HUES64 (cell line): ENCODE measurements at regions not wholly inside any gene's neighbourhood (a gene's known extent, or its start where the extent isn't known, plus 50 kb on each side); places are given as distances from the start of the nearest gene placed in this dataset.

Source experiments
- H3K27ac ChIP-seq: 2 replicates; pipeline ENCODE4 v1.7.0; 2013; ENCODE audit warnings: low read depth, low read length, inconsistent platforms
- H3K27me3 ChIP-seq: 2 replicates; pipeline ENCODE4 v1.6.1; 2013; ENCODE audit warnings: mild to moderate bottlenecking, low read length; ENCODE audit not compliant: insufficient read depth
- H3K36me3 ChIP-seq: 2 replicates; pipeline ENCODE4 v1.6.1; 2013; ENCODE audit warnings: mild to moderate bottlenecking, low read length; ENCODE audit not compliant: insufficient read depth
- H3K4me1 ChIP-seq: 2 replicates; pipeline ENCODE4 v1.6.1; 2013; ENCODE audit warnings: mild to moderate bottlenecking, low read length, moderate library complexity; ENCODE audit not compliant: insufficient read depth
- H3K4me3 ChIP-seq: 2 replicates; pipeline ENCODE4 v1.5.1; 2013; ENCODE audit warnings: mild to moderate bottlenecking, low read length, moderate library complexity
- H3K9ac ChIP-seq: 2 replicates; pipeline ENCODE4 v1.6.1; 2013; ENCODE audit warnings: mild to moderate bottlenecking, low read depth, low read length
- H3K9me3 ChIP-seq: 2 replicates; pipeline ENCODE4 v1.6.1; 2013; ENCODE audit warnings: low read depth, low read length; ENCODE audit not compliant: insufficient read depth
- WGBS: fragments of 150-250, 120-280 bp; methylation state at CpG from one replicate; pipeline ENCODE4 v1.1.7; 2013; ENCODE audit warnings: missing lambda C conversion rate; 5-methylcytosine and 5-hydroxymethylcytosine counted together

DNA sequence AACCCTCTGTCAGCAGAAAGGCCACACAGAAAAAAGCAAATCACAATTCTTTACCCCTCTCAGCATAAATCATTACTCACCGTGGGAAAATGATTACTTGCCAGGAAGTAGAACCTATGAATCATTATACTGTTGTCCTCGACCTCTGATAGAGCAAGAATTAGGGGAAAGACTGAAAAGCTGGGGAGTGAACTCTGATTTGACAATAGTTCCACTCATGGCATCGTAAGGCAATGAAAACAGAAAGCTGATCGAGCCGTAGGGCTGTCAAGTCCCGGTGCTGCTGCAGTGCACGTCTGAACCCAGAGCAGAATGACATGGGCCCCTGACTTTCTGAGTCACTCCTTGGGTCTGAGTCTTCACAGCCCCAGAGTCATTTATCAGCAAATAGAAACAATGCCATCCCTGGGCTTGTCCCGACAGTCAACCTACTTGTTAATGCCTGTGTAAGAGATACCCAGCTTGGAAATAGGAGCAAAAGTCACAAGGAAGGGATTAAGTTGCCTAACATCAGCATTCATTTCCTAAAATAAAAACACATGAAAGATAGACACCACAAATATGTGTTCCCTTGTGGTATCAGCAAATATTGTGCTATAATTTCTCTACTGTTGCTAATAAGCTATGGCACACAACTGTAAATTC lies 224.8 kb upstream of the MARCKS start:
- Histone ChIP-seq H3K4me1 (peaks cover 9% of the 10 kb centered on the region; the same call in 1 of the 2 replicates), H3K36me3 (no peaks in the 10 kb centered on the region), H3K27me3 (no peaks in the 10 kb centered on the region), H3K9me3 (no peaks in the 10 kb centered on the region), H3K27ac (no peak overlapping the region), H3K9ac (no peak overlapping the region), H3K4me3 (no peak overlapping the region)
- 78% methylated on average over 8 of the region's 8 CpGs for WGBS

DNA sequence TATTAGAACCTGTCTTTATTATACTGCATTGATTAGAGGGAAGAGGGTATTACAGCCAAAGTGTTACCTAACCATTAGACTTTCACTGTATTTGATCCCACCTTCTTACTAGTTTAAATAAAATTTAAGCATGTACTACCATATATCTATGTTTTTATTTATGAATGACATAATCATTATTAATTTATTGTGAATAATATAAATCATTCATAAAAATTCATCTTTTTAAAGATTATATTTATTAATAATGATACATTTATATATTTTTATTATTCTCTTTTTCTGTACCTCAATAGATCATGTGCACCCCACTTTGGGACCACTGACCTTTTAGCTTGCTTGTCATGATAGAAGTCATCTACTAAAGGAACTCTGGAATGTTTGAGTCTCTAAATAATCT lies 223.5 kb upstream of the MARCKS start:
- Histone ChIP-seq H3K27me3 (no peaks in the 10 kb centered on the region), H3K4me1 (peaks cover 9% of the 10 kb centered on the region; the same call in 1 of the 2 replicates), H3K9ac (no peak overlapping the region), H3K9me3 (no peaks in the 10 kb centered on the region), H3K27ac (no peak overlapping the region), H3K4me3 (no peak overlapping the region), H3K36me3 (no peaks in the 10 kb centered on the region)

DNA sequence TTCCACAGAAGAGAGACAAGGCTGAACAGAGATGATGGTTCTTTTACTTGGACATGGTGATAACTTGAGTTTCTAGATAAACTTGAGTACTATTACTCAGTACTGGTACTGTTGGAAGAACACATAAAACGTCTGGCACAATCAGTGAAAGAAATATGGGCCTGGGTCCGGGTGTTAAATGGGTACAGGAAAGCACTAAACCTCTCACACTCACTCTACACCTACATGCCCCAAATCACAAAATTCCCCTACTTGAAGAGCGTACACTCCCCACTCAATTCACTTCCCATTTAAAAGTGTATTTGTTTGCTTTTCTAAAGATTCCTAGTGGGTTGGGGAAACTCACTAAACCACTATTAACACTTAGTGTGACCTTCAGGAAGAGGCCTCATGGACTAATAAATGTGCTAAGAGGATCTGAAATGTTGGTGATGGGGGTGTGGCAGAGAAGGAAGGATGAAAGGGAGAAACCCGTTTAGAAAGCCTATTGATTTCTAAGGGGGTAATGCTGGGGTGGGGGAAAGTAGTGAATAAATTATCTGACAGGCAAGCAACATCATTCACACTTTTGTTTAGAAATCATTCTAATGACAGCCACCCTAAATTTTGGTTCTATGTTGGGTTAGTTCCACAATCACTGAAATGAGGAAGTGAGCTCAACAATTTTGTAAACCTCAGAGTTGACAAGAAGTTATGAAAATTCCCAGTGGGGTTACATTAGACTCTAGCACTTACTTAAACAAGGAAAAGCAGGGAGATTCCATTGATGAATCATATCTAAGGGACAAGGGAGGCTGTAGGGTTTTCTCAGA lies 222.6 kb upstream of the MARCKS start:
- H3K27me3 ChIP-seq, result no peaks in the 10 kb centered on the region
- 74% methylated on average over 3 of the region's 4 CpGs for WGBS
- H3K4me1 ChIP-seq, result peaks cover 9% of the 10 kb centered on the region; the same call in 1 of the 2 replicates
- H3K4me3 ChIP-seq, result no peak overlapping the region
- no peaks in the 10 kb centered on the region for H3K36me3 ChIP-seq
- H3K9ac ChIP-seq, result no peak overlapping the region
- no peaks in the 10 kb centered on the region for H3K9me3 ChIP-seq
- no peak overlapping the region for H3K27ac ChIP-seq

GRCh38 chr6:113635222-113635986 lies 221.7 kb upstream of the MARCKS start:
- 88% methylated on average over 1 of the region's 1 CpG for WGBS

DNA sequence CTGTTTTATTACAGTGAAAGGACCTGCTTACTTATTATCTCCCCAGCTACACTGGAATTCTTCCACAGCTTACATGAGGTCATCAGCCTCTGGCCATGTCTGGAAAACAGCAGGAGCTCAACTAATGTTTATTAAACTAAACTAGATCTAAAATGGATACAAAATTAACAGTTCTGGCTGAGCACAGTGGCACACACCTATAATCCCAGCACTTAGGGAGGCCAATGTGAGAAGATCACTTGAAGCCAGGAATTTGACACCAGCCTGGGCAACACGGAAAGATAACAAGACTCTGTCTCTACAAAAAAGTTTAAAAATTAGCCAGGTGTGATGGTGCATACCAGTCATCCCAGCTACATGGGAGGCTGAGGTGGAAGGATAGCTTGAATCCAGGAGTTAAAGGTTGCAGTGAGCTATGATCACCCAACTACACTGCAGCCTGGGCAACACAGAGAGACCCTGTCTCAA lies 220.8 kb upstream of the MARCKS start:
- Histone ChIP-seq H3K9ac (no peak overlapping the region), H3K9me3 (no peaks in the 10 kb centered on the region), H3K4me3 (no peak overlapping the region), H3K4me1 (peaks cover 4% of the 10 kb centered on the region; the same call in 1 of the 2 replicates), H3K36me3 (no peaks in the 10 kb centered on the region), H3K27me3 (no peaks in the 10 kb centered on the region), H3K27ac (no peak overlapping the region)
- WGBS, result 72% methylated on average over 1 of the region's 1 CpG

More at GRCh38 chr6:113635222-113635986, 221.7 kb upstream of the MARCKS start:
- Histone ChIP-seq H3K9me3 (no peaks in the 10 kb centered on the region), H3K27me3 (no peaks in the 10 kb centered on the region), H3K36me3 (no peaks in the 10 kb centered on the region), H3K4me3 (no peak overlapping the region), H3K9ac (no peak overlapping the region), H3K4me1 (peaks cover 9% of the 10 kb centered on the region; the same call in 1 of the 2 replicates), H3K27ac (no peak overlapping the region)

GRCh38 chr6:113640051-113640450 lies 217.1 kb upstream of the MARCKS start:
- H3K27me3 ChIP-seq, result 0 out of 2 replicates have a peak, but pooled peaks cover 5% of the 10 kb centered on the region
- peaks cover 5% of the 10 kb centered on the region; the same call in 1 of the 2 replicates for H3K4me1 ChIP-seq
- no peak overlapping the region for H3K9ac ChIP-seq
- H3K4me3 ChIP-seq, result no peak overlapping the region
- no peaks in the 10 kb centered on the region for H3K9me3 ChIP-seq
- no peaks in the 10 kb centered on the region for H3K36me3 ChIP-seq
- no peak overlapping the region for H3K27ac ChIP-seq

DNA sequence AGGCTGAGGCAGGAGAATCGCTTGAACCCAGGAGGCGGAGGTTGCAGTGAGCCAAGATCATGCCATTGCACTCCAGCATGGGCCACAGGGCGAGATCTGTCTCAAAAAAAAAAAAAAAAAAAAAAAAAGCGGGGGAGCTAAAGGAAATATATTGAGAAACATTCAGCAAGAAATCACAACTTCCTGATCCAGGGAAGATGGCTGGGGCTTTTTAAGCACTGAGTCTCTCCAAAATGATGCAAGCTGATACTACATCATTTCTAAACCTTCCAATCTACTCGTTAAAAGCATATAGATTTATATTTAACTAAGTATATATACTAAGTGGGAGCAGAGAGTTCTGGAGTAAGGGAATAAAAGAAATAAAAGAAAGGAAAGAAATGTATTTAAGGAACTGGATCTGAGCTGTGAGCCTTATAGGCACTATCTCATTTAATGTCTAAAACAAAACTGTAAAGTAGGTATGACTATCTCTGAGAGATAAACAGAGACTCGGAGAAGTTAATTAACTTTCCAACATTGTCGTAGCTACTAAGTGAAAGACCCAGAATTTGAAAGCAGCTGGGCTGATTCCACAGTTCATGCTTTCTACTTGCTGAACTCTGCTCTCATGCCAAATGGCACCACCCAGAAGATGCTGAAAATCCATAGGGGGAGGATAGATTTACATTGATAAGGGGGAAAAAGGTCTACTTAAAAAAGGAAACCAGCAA lies 215.0 kb upstream of the MARCKS start:
- whole genome bisulfite sequencing, result 93% methylated on average over 5 of the region's 7 CpGs
- H3K9me3 ChIP-seq, result no peaks in the 10 kb centered on the region
- no peaks in the 10 kb centered on the region for H3K36me3 ChIP-seq
- H3K9ac ChIP-seq, result no peak overlapping the region
- 0 out of 2 replicates have a peak, but pooled peaks cover 5% of the 10 kb centered on the region for H3K27me3 ChIP-seq
- no peak overlapping the region for H3K4me3 ChIP-seq
- H3K4me1 ChIP-seq, result peaks cover 5% of the 10 kb centered on the region; the same call in 1 of the 2 replicates
- H3K27ac ChIP-seq, result no peak overlapping the region

DNA sequence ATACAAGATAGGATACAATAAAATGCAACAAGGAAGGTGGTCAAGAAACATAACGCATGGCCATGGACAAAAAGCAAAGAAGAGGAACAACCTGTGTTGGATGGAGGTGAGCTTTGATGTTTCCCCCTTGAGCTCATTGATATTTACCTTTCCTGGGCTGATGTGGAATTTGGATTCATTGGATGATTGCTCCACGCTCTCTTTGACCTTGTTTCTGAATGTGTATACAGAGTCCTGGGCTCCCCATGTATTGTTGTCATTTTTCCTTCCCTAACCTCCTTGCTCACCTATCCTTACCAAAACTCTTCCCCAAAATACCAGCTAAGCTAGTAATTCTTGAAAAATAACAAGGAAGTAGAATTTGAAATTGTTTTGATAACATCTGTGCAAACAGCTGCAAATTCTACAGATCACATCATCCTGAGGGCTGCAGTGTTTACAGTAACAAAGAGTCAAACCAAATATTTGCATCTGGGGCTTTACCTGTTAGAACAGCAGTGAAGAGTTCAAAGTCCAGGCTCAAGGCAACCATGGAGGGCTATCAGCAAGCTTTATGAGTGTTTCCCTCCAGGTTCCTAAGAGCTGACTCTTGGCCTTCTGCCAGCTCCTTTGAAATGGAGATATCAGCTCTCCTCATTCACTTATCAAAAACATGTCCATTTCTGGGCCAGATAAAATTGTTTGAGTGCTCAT lies 214.3 kb upstream of the MARCKS start:
- Histone ChIP-seq H3K36me3 (no peaks in the 10 kb centered on the region), H3K27ac (no peak overlapping the region), H3K4me1 (peaks cover 5% of the 10 kb centered on the region; the same call in 1 of the 2 replicates), H3K27me3 (0 out of 2 replicates have a peak, but pooled peaks cover 5% of the 10 kb centered on the region), H3K9ac (no peak overlapping the region), H3K4me3 (no peak overlapping the region), H3K9me3 (no peaks in the 10 kb centered on the region)
- 93% methylated on average over 1 of the region's 2 CpGs for WGBS

DNA sequence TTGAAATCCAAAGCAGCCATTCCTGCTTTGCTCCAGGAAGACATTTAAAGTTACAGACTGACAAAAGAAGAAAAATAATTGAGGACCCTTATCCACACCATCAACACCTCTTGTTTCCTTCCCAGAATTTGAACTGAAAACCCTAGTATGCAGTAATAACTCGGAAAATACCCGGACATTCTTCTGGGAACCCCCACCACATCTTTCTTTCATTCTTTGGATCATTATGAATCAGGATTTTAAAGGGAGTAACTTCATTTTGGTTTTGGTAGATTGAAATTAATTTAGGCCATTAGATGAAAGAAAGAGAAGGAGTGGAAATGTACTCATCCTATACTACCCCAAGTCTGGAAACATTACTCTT lies 213.8 kb upstream of the MARCKS start:
- Histone ChIP-seq H3K27me3 (0 out of 2 replicates have a peak, but pooled peaks cover 5% of the 10 kb centered on the region), H3K9ac (no peak overlapping the region), H3K27ac (no peak overlapping the region), H3K4me3 (no peak overlapping the region), H3K4me1 (peaks cover 5% of the 10 kb centered on the region; the same call in 1 of the 2 replicates), H3K9me3 (no peaks in the 10 kb centered on the region), H3K36me3 (no peaks in the 10 kb centered on the region)
- 88% methylated on average over 2 of the region's 2 CpGs for WGBS
